Adrenal gland (tissue), 5 donors: ENCODE measurements at regions not wholly inside any gene's neighbourhood (a gene's known extent, or its start where the extent isn't known, plus 50 kb on each side); places are given as distances from the start of the nearest gene placed in this dataset.

Experiments
- POLR2A ChIP-seq, 2 donors: fragments of 450-650 bp; IDR thresholded peaks; one replicate each; pipeline ENCODE4 v1.6.1; 2017; ENCODE audit warnings: antibody characterized with exemption in 2 of 2, mild to moderate bottlenecking in 2 of 2, moderate library complexity in 1 of 2
- TF ChIP-seq, protein P1 (sequence below), 6 experiments: fragments of 450-650 bp in 4 of 6; fragments of 200-600 bp in 2 of 6; sonication (generic) in 1 of 6; IDR thresholded peaks; 1 replicate in 5 of 6; 2 replicates in 1 of 6; pipeline versions ENCODE4 v1.5.1 to v1.8.0; 2016 to 2021; ENCODE audit warnings: antibody characterized with exemption in 6 of 6, mild to moderate bottlenecking in 2 of 6, moderate library complexity in 1 of 6
- donor health status: DM: no; HTN: no; CAD: no.

DNA sequence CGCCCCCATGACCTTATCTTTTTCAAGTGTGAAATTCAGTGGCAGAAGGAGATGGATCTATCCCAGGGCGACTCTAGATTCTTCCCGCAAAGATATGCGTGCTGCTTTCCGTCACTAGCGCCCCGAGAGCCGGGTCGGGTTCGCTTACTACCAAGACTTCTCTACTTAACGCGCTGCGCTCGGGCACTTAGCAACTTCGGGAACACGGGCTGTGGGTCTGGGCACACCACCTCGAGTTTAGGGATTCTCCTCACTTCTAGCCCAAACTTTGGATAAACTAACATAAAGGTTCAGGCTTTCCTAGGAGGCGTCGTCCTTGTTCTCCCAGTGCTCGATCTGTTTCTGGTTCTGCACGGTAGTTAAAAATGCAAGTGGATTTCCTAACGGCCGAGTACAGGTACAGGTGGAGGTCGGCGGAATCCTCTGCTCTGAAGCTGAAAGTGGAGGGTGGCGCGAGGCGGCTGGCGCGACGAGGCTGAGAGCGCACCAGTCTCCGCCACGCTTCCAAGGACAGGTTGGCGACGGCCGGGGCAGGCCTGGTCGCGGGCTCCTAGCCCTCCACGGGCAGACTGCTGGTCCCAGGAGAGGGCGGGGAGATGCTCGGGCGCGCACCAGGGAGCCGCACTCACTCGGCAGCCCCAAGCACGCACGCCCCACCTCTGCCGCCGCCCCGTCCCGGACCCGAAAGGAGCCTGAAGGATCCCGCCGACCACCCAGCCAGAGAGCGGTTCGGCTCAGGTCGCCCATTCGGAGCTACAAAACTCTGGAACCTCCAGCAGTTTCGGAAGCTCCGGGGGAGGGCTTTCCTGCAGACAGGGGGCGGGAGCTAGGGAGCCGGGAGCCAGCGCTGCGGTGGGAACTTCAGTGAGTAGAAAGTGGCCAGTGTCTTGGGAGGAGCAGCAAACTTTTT lies 100.8 kb upstream of the TENM3 start:
- TF ChIP-seq, protein P1, sequence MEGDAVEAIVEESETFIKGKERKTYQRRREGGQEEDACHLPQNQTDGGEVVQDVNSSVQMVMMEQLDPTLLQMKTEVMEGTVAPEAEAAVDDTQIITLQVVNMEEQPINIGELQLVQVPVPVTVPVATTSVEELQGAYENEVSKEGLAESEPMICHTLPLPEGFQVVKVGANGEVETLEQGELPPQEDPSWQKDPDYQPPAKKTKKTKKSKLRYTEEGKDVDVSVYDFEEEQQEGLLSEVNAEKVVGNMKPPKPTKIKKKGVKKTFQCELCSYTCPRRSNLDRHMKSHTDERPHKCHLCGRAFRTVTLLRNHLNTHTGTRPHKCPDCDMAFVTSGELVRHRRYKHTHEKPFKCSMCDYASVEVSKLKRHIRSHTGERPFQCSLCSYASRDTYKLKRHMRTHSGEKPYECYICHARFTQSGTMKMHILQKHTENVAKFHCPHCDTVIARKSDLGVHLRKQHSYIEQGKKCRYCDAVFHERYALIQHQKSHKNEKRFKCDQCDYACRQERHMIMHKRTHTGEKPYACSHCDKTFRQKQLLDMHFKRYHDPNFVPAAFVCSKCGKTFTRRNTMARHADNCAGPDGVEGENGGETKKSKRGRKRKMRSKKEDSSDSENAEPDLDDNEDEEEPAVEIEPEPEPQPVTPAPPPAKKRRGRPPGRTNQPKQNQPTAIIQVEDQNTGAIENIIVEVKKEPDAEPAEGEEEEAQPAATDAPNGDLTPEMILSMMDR (IDR thresholded peaks at IDR 0.05) = peak in 2 of 6 experiments; percentile 5 to 22
- no peak for TF ChIP-seq POLR2A (IDR thresholded peaks at IDR 0.05)
